ENCODE measurements at regions not wholly inside any gene's neighbourhood (a gene's known extent, or its start where the extent isn't known, plus 50 kb on each side); places are given as distances from the start of the nearest gene placed in this dataset.

DNA sequence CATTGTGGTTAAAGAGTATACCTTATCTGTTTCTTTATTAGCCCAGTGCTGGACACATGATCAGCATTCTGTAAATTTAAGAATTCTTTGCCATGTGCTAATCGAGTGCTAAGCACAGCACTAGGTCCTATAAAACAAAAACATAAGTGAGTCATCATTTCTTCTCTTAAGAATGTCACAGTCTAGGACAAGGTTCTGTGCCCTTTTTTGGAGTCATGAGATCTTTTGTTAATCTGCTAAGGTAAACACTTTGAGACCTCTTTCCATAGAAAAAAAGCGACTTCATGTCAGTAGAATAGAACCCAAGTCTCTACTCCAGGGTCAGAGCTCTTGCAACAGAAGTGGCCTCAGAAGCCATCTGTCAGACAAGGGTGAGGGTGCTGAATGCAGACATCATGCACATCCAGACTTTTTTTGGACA is 70.0 kb upstream of the NFIA start:
- ATAC-seq = no peak
- Mint-ChIP-seq H3K27me3 (ENCODE audit: low read depth) (peaks cover 3% of the 10 kb centered on the region; the same call in 1 of the 2 replicates), H3K4me3 (no peak overlapping the region), H3K9me3 (no peaks in the 10 kb centered on the region), H3K4me1 (peaks cover 39% of the 10 kb centered on the region), H3K27ac (no peak overlapping the region), H3K36me3 (no peaks in the 10 kb centered on the region)
- TF ChIP-seq JAZF1 (CRISPR knock-in tag; IDR thresholded peaks at IDR 0.05) (no peak), SMAD4 (CRISPR knock-in tag; IDR thresholded peaks at IDR 0.05) (no peak), GRHL2 (CRISPR knock-in tag; IDR thresholded peaks at IDR 0.05; ENCODE audit: insufficient replicate concordance, severe bottlenecking) (no peak), ZNF121 (CRISPR knock-in tag; IDR thresholded peaks at IDR 0.05) (no peak), TEAD1 (CRISPR knock-in tag; IDR thresholded peaks at IDR 0.05) (no peak), SOX15 (CRISPR knock-in tag; IDR thresholded peaks at IDR 0.05) (no peak)
- TF ChIP-seq, protein P1, sequence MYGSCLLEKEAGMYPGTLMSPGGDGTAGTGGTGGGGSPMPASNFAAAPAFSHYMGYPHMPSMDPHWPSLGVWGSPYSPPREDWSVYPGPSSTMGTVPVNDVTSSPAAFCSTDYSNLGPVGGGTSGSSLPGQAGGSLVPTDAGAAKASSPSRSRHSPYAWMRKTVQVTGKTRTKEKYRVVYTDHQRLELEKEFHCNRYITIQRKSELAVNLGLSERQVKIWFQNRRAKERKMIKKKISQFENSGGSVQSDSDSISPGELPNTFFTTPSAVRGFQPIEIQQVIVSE (CRISPR knock-in tag; IDR thresholded peaks at IDR 0.05; ENCODE audit: borderline replicate concordance) = no peak
- TF ChIP-seq, protein P2, sequence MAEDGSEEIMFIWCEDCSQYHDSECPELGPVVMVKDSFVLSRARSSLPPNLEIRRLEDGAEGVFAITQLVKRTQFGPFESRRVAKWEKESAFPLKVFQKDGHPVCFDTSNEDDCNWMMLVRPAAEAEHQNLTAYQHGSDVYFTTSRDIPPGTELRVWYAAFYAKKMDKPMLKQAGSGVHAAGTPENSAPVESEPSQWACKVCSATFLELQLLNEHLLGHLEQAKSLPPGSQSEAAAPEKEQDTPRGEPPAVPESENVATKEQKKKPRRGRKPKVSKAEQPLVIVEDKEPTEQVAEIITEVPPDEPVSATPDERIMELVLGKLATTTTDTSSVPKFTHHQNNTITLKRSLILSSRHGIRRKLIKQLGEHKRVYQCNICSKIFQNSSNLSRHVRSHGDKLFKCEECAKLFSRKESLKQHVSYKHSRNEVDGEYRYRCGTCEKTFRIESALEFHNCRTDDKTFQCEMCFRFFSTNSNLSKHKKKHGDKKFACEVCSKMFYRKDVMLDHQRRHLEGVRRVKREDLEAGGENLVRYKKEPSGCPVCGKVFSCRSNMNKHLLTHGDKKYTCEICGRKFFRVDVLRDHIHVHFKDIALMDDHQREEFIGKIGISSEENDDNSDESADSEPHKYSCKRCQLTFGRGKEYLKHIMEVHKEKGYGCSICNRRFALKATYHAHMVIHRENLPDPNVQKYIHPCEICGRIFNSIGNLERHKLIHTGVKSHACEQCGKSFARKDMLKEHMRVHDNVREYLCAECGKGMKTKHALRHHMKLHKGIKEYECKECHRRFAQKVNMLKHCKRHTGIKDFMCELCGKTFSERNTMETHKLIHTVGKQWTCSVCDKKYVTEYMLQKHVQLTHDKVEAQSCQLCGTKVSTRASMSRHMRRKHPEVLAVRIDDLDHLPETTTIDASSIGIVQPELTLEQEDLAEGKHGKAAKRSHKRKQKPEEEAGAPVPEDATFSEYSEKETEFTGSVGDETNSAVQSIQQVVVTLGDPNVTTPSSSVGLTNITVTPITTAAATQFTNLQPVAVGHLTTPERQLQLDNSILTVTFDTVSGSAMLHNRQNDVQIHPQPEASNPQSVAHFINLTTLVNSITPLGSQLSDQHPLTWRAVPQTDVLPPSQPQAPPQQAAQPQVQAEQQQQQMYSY (CRISPR knock-in tag; IDR thresholded peaks at IDR 0.05) = no peak
- CTCF ChIA-PET = interaction anchor here (1.1 to 1.5 kb wide), 2 partner anchors 38 to 164 kb away, joined by 3 to 4 read pairs; no protein-coding TSS in a partner anchor
- POLR2A ChIA-PET = interaction anchor here (1.5 kb wide), 1 partner anchor 31 kb away, joined by 3 read pairs; no protein-coding TSS in a partner anchor
- DNase-seq (ENCODE audit: low spot score) = no peak

DNA sequence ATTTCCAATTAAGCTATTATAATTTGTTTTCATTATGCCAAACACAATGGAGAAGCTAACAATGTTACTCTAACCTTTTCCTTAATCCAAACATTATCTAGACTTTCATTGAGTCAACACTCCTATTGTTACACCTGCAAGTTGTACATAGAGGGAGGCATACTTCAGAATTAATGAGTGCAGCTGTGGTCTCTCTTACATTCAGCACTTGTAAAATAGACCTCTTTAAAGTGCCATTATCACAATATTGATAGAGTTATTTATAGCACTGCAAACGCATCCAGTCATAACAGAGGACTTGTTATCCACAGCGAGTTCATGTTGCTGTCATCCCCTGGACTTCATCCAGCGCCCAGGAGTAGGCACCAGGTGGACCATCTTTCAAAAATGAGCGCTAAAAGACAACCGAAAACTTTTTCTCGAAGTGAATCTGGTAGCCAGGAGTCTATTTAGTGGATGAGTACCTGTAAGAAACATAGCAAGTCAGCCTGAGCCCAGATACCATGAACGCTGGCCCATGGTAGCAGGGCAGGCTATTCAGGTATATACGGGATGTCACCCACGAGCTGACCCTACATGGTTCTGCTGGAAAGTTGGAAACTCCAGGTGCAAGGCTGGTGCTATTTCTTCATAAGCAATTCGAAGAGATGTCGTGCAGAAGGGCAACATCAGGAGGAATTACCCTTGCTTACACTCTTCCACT is 70.6 kb upstream of the NFIA start:
- H3K27me3 Mint-ChIP-seq (ENCODE audit: low read depth) = peaks cover 3% of the 10 kb centered on the region; the same call in 1 of the 2 replicates
- CTCF ChIA-PET = no interaction called here
- H3K4me1 Mint-ChIP-seq = peaks cover 44% of the 10 kb centered on the region
- POLR2A ChIA-PET = interaction anchor here (1.5 kb wide), 1 partner anchor 31 kb away, joined by 3 read pairs; no protein-coding TSS in a partner anchor
- no peaks in the 10 kb centered on the region for H3K36me3 Mint-ChIP-seq
- H3K4me3 Mint-ChIP-seq = no peak overlapping the region
- DNase-seq (ENCODE audit: low spot score) = no peak
- ATAC-seq = no peak
- no peak overlapping the region for H3K27ac Mint-ChIP-seq
- no peaks in the 10 kb centered on the region for H3K9me3 Mint-ChIP-seq
- TF ChIP-seq FOXP1 (CRISPR knock-in tag; IDR thresholded peaks at IDR 0.05; ENCODE audit: borderline replicate concordance) (no peak), SOX15 (CRISPR knock-in tag; IDR thresholded peaks at IDR 0.05) (no peak), ELF4 (CRISPR knock-in tag; IDR thresholded peaks at IDR 0.05; ENCODE audit: low read depth) (no peak), OVOL2 (CRISPR knock-in tag; IDR thresholded peaks at IDR 0.05; ENCODE audit: borderline replicate concordance) (no peak), ZNF416 (CRISPR knock-in tag; IDR thresholded peaks at IDR 0.05) (no peak), NFATC4 (CRISPR knock-in tag; IDR thresholded peaks at IDR 0.05) (no peak), TEAD1 (CRISPR knock-in tag; IDR thresholded peaks at IDR 0.05) (no peak), ETV6 (CRISPR knock-in tag; IDR thresholded peaks at IDR 0.05) (no peak), ZNF263 (CRISPR knock-in tag; IDR thresholded peaks at IDR 0.05; ENCODE audit: low read depth) (no peak), TCF7 (CRISPR knock-in tag; IDR thresholded peaks at IDR 0.05; ENCODE audit: low read depth) (no peak), GRHL2 (CRISPR knock-in tag; IDR thresholded peaks at IDR 0.05; ENCODE audit: insufficient replicate concordance, severe bottlenecking) (no peak)
- TF ChIP-seq, protein P3, sequence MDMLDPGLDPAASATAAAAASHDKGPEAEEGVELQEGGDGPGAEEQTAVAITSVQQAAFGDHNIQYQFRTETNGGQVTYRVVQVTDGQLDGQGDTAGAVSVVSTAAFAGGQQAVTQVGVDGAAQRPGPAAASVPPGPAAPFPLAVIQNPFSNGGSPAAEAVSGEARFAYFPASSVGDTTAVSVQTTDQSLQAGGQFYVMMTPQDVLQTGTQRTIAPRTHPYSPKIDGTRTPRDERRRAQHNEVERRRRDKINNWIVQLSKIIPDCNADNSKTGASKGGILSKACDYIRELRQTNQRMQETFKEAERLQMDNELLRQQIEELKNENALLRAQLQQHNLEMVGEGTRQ (CRISPR knock-in tag; IDR thresholded peaks at IDR 0.05) = no peak
- TF ChIP-seq, protein P2 (CRISPR knock-in tag; IDR thresholded peaks at IDR 0.05) = no peak
- TF ChIP-seq, protein P4, sequence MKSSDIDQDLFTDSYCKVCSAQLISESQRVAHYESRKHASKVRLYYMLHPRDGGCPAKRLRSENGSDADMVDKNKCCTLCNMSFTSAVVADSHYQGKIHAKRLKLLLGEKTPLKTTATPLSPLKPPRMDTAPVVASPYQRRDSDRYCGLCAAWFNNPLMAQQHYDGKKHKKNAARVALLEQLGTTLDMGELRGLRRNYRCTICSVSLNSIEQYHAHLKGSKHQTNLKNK (CRISPR knock-in tag; IDR thresholded peaks at IDR 0.05) = no peak
- TF ChIP-seq, protein P5, sequence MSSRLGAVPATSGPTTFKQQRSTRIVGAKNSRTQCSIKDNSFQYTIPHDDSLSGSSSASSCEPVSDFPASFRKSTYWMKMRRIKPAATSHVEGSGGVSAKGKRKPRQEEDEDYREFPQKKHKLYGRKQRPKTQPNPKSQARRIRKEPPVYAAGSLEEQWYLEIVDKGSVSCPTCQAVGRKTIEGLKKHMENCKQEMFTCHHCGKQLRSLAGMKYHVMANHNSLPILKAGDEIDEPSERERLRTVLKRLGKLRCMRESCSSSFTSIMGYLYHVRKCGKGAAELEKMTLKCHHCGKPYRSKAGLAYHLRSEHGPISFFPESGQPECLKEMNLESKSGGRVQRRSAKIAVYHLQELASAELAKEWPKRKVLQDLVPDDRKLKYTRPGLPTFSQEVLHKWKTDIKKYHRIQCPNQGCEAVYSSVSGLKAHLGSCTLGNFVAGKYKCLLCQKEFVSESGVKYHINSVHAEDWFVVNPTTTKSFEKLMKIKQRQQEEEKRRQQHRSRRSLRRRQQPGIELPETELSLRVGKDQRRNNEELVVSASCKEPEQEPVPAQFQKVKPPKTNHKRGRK (CRISPR knock-in tag; IDR thresholded peaks at IDR 0.05; ENCODE audit: borderline replicate concordance) = no peak
